Progenitor cell of endocrine pancreas (in vitro differentiated cells): ENCODE measurements at regions not wholly inside any gene's neighbourhood (a gene's known extent, or its start where the extent isn't known, plus 50 kb on each side); places are given as distances from the start of the nearest gene placed in this dataset.

Source experiments
- DNase-seq: peaks from one replicate; pipeline ENCODE4 v3.0.0; 2021; ENCODE audit warnings: low spot score; ENCODE audit not compliant: unreplicated experiment
- H3K27ac Mint-ChIP-seq: 2 replicates; pipeline ENCODE4 v1.8.0; 2021; ENCODE audit warnings: mild to moderate bottlenecking, moderate library complexity, mixed read lengths
- H3K27me3 Mint-ChIP-seq: 2 replicates; pipeline ENCODE4 v1.8.0; 2021; ENCODE audit warnings: mixed read lengths
- H3K36me3 Mint-ChIP-seq: 2 replicates; pipeline ENCODE4 v1.8.0; 2022; ENCODE audit warnings: mixed read lengths; ENCODE audit not compliant: insufficient read depth
- H3K4me1 Mint-ChIP-seq: 2 replicates; pipeline ENCODE4 v1.8.0; 2021; ENCODE audit warnings: low read depth, mixed read lengths
- H3K4me3 Mint-ChIP-seq: 2 replicates; pipeline ENCODE4 v1.8.0; 2021; ENCODE audit warnings: low read depth, mild to moderate bottlenecking, moderate library complexity, mixed read lengths
- H3K9me3 Mint-ChIP-seq: 2 replicates; pipeline ENCODE4 v1.8.0; 2021; ENCODE audit warnings: low read depth, mixed read lengths
- TF ChIP-seq, protein P1 (sequence below): fragments of 200-600 bp; sonication (generic); IDR thresholded peaks from one replicate; pipeline ENCODE4 v1.5.0; 2021; ENCODE audit warnings: antibody characterized with exemption, mild to moderate bottlenecking; ENCODE audit not compliant: unreplicated experiment

- no peak for DNase-seq
- no peak overlapping the region for H3K27ac Mint-ChIP-seq
- TF ChIP-seq, protein P1, sequence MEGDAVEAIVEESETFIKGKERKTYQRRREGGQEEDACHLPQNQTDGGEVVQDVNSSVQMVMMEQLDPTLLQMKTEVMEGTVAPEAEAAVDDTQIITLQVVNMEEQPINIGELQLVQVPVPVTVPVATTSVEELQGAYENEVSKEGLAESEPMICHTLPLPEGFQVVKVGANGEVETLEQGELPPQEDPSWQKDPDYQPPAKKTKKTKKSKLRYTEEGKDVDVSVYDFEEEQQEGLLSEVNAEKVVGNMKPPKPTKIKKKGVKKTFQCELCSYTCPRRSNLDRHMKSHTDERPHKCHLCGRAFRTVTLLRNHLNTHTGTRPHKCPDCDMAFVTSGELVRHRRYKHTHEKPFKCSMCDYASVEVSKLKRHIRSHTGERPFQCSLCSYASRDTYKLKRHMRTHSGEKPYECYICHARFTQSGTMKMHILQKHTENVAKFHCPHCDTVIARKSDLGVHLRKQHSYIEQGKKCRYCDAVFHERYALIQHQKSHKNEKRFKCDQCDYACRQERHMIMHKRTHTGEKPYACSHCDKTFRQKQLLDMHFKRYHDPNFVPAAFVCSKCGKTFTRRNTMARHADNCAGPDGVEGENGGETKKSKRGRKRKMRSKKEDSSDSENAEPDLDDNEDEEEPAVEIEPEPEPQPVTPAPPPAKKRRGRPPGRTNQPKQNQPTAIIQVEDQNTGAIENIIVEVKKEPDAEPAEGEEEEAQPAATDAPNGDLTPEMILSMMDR: no peak
- no peaks in the 10 kb centered on the region for H3K36me3 Mint-ChIP-seq
- peaks cover 31% of the 10 kb centered on the region for H3K27me3 Mint-ChIP-seq
- peaks cover 12% of the 10 kb centered on the region for H3K4me1 Mint-ChIP-seq
- peaks cover 6% of the 10 kb centered on the region for H3K9me3 Mint-ChIP-seq
- H3K4me3 Mint-ChIP-seq: no peak overlapping the region
Measured at GRCh38 chr10:131744346-131744745, 156.5 kb upstream of the PPP2R2D start.

GRCh38 chr10:131745591-131745990 lies 155.2 kb upstream of the PPP2R2D start:
- no peak overlapping the region for H3K27ac Mint-ChIP-seq
- no peaks in the 10 kb centered on the region for H3K9me3 Mint-ChIP-seq
- peaks cover 12% of the 10 kb centered on the region for H3K4me1 Mint-ChIP-seq
- H3K27me3 Mint-ChIP-seq: peaks cover 31% of the 10 kb centered on the region
- no peak for DNase-seq
- TF ChIP-seq, protein P1: no peak
- H3K36me3 Mint-ChIP-seq: no peaks in the 10 kb centered on the region
- no peak overlapping the region for H3K4me3 Mint-ChIP-seq

- Mint-ChIP-seq H3K4me1 (peaks cover 12% of the 10 kb centered on the region), H3K4me3 (no peak overlapping the region), H3K36me3 (no peaks in the 10 kb centered on the region), H3K27ac (no peak overlapping the region), H3K27me3 (peaks cover 31% of the 10 kb centered on the region), H3K9me3 (no peaks in the 10 kb centered on the region)
- TF ChIP-seq, protein P1: no peak
- DNase-seq: no peak
Measured at GRCh38 chr10:131746241-131746711, 154.5 kb upstream of the PPP2R2D start.

- TF ChIP-seq, protein P1: no peak
- Mint-ChIP-seq H3K36me3 (no peaks in the 10 kb centered on the region), H3K4me3 (no peak overlapping the region), H3K4me1 (peaks cover 17% of the 10 kb centered on the region), H3K27me3 (peaks cover 35% of the 10 kb centered on the region), H3K9me3 (no peaks in the 10 kb centered on the region), H3K27ac (no peak overlapping the region)
- DNase-seq: no peak
Measured at GRCh38 chr10:131746785-131747184, 154.0 kb upstream of the PPP2R2D start.

DNA sequence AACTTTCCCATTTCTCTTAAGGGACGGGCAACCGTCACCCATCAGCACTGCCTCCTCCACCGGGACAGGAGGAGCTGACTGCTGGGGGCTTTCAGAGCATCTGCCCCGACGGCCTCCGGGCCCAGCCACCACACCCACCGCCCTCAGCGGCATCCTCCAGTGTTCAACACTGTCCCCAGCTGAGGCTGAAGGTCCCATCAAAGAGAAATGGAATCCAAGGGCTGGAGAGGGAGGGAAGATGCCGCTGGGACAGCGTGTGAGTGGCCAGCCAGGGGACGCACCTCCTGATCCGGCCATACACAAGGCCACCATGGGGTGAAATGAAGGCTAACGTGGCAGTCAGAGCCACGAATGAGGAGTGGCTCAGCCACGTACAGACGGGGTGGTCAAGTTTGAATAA lies 153.6 kb upstream of the PPP2R2D start:
- H3K4me3 Mint-ChIP-seq: no peak overlapping the region
- TF ChIP-seq, protein P1: no peak
- no peaks in the 10 kb centered on the region for H3K9me3 Mint-ChIP-seq
- no peak for DNase-seq
- H3K4me1 Mint-ChIP-seq: peaks cover 19% of the 10 kb centered on the region
- peak overlapping the region; percentile 67 for H3K27ac Mint-ChIP-seq
- no peaks in the 10 kb centered on the region for H3K36me3 Mint-ChIP-seq
- H3K27me3 Mint-ChIP-seq: peaks cover 36% of the 10 kb centered on the region
